Activated naive CD4-positive, alpha-beta T cell treated with anti-CD3 and anti-CD28 coated beads for 36 hours (primary cell): ENCODE measurements at regions not wholly inside any gene's neighbourhood (a gene's known extent, or its start where the extent isn't known, plus 50 kb on each side); places are given as distances from the start of the nearest gene placed in this dataset.

Experiments used
- CTCF ChIA-PET: fragments of 350-600 bp; sonication (Branson Sonifier 250); formaldehyde crosslinking; loops from one replicate; lab custom pipeline; 2021; ENCODE audit warnings: antibody characterized with exemption; lab: Charles Lee
- DNase-seq: peaks from one replicate; pipeline ENCODE4 v3.0.0-alpha.2; 2020
- H3K27ac Mint-ChIP-seq: one replicate; pipeline ENCODE4 v1.8.0; 2021; ENCODE audit warnings: mild to moderate bottlenecking, mixed read lengths
- H3K27me3 Mint-ChIP-seq: one replicate; pipeline ENCODE4 v1.8.0; 2021; ENCODE audit warnings: low read depth, mixed read lengths
- H3K36me3 Mint-ChIP-seq: one replicate; pipeline ENCODE4 v1.8.0; 2021; ENCODE audit warnings: low read depth, mixed read lengths
- H3K4me1 Mint-ChIP-seq: one replicate; pipeline ENCODE4 v1.8.0; 2021; ENCODE audit warnings: low read depth, mixed read lengths
- H3K4me3 Mint-ChIP-seq: one replicate; pipeline ENCODE4 v1.8.0; 2021; ENCODE audit warnings: mild to moderate bottlenecking, moderate library complexity, mixed read lengths
- H3K9me3 Mint-ChIP-seq: one replicate; pipeline ENCODE4 v1.8.0; 2021; ENCODE audit warnings: mixed read lengths
- intact Hi-C: fragments of 100-400 bp; cut with micrococcal nuclease; formaldehyde crosslinking; loops from one replicate; pipeline ENCODE4 v1.15.1; 2023

DNA sequence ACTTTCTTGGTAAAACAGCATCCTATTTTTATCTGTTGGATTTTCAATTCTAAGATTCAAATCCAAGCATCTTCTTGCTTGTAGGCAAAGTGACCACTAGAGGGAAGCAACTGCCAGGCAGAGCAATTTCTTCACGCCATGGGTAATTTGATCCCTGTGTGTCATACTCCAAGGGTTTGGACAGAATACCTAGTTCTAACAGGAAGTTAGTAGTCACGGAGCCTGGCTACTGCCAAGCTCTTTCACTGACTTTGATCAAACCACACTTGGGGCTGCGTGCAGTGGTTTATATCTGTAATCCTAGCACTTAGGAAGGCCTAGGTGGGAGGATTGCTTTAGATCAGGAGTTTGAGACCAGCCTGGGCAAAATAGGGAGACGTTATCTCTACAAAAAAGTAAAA lies 473.6 kb upstream of the TNC start:
- DNase-seq: peak; percentile 16
- H3K27me3 Mint-ChIP-seq: peaks cover 10% of the 10 kb centered on the region
- no peaks in the 10 kb centered on the region for H3K36me3 Mint-ChIP-seq
- intact Hi-C loops: loop anchor here (5.0 kb wide), 5 partner anchors 906 to 1271 kb away; partner anchors contain the start of gene TEX48
- H3K4me3 Mint-ChIP-seq: no peak overlapping the region
- CTCF ChIA-PET: interaction anchor here (1.6 kb wide), 1 partner anchor 12 kb away, joined by 4 read pairs; no protein-coding TSS in a partner anchor
- H3K27ac Mint-ChIP-seq: no peak overlapping the region
- H3K4me1 Mint-ChIP-seq: no peaks in the 10 kb centered on the region
- no peaks in the 10 kb centered on the region for H3K9me3 Mint-ChIP-seq

- DNase-seq: no peak
- intact Hi-C loops: loop anchor here (2.0 to 5.0 kb wide), 8 partner anchors 555 to 1269 kb away; partner anchors contain the start of gene TEX48
- CTCF ChIA-PET: interaction anchor here (0.7 to 2.0 kb wide), 15 partner anchors 10 to 1267 kb away, joined by 3 to 7 read pairs (median 3); no protein-coding TSS in a partner anchor
- H3K4me3 Mint-ChIP-seq: no peak overlapping the region
- no peaks in the 10 kb centered on the region for H3K9me3 Mint-ChIP-seq
- peaks cover 10% of the 10 kb centered on the region for H3K27me3 Mint-ChIP-seq
- no peaks in the 10 kb centered on the region for H3K4me1 Mint-ChIP-seq
- H3K27ac Mint-ChIP-seq: no peak overlapping the region
- H3K36me3 Mint-ChIP-seq: no peaks in the 10 kb centered on the region
These were observed 475.7 kb upstream of the TNC start for GRCh38 chr9:115593587-115594091.

- Mint-ChIP-seq H3K9me3 (no peaks in the 10 kb centered on the region), H3K4me1 (no peaks in the 10 kb centered on the region), H3K4me3 (no peak overlapping the region), H3K27me3 (peaks cover 10% of the 10 kb centered on the region), H3K36me3 (no peaks in the 10 kb centered on the region), H3K27ac (no peak overlapping the region)
- no peak for DNase-seq
- CTCF ChIA-PET: interaction anchor here (0.7 to 1.1 kb wide), 5 partner anchors 10 to 977 kb away, joined by 3 to 4 read pairs (median 3); no protein-coding TSS in a partner anchor
- intact Hi-C loops: loop anchor here (5.0 kb wide), 5 partner anchors 903 to 1268 kb away; partner anchors contain the start of gene TEX48
These were observed 476.6 kb upstream of the TNC start for GRCh38 chr9:115594557-115594956.

DNA sequence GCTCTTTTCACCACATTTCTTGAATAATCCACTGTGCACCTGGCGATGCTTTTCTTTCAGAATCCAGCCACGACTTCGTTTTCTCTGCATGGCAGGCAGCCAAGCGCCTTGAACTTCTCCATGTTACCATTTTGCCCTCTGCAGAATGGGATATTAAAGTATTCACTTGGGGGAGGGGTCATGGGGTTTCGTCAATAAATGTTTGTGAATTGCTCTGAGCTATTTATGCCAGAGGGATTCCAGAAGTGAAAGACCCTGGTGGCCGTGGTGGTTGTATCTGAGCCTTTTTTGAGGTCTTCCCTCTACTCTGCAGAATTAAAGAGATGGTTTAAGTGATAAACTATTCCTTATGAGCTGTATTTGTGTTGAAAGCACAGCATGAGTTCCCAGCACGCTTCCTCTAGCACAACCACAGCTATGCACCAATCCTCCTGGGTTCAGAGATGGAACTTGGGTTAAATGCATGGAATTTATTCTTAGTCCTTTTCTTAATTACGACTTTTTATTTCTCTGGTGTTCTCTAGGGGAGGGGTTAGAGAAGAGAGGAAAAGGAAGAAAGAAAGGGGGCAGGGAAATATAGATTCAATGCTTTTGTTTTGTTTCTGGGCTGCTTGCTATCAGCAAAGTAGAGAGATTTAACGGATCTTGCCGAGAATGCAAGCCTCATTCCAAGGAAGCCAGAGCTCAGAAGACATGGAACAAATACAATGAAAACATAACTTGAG lies 478.2 kb upstream of the TNC start:
- H3K4me1 Mint-ChIP-seq: no peaks in the 10 kb centered on the region
- no peaks in the 10 kb centered on the region for H3K9me3 Mint-ChIP-seq
- H3K36me3 Mint-ChIP-seq: no peaks in the 10 kb centered on the region
- H3K4me3 Mint-ChIP-seq: no peak overlapping the region
- CTCF ChIA-PET: no interaction called here
- DNase-seq: no peak
- H3K27me3 Mint-ChIP-seq: peaks cover 10% of the 10 kb centered on the region
- no peak overlapping the region for H3K27ac Mint-ChIP-seq
- intact Hi-C loops: no loop called here

- no peaks in the 10 kb centered on the region for H3K4me1 Mint-ChIP-seq
- no peak overlapping the region for H3K4me3 Mint-ChIP-seq
- no peaks in the 10 kb centered on the region for H3K9me3 Mint-ChIP-seq
- CTCF ChIA-PET: no interaction called here
- DNase-seq: no peak
- H3K27ac Mint-ChIP-seq: no peak overlapping the region
- no peaks in the 10 kb centered on the region for H3K36me3 Mint-ChIP-seq
- intact Hi-C loops: no loop called here
- peaks cover 12% of the 10 kb centered on the region for H3K27me3 Mint-ChIP-seq
These were observed 478.8 kb upstream of the TNC start for GRCh38 chr9:115596746-115597080.

GRCh38 chr9:115597330-115597895 lies 479.5 kb upstream of the TNC start:
- DNase-seq: no peak
- intact Hi-C loops: no loop called here
- H3K4me1 Mint-ChIP-seq: no peaks in the 10 kb centered on the region
- H3K27me3 Mint-ChIP-seq: peaks cover 15% of the 10 kb centered on the region
- no peaks in the 10 kb centered on the region for H3K36me3 Mint-ChIP-seq
- H3K9me3 Mint-ChIP-seq: no peaks in the 10 kb centered on the region
- H3K27ac Mint-ChIP-seq: no peak overlapping the region
- H3K4me3 Mint-ChIP-seq: no peak overlapping the region
- CTCF ChIA-PET: no interaction called here

- Mint-ChIP-seq H3K4me1 (no peaks in the 10 kb centered on the region), H3K27me3 (peaks cover 13% of the 10 kb centered on the region), H3K27ac (no peak overlapping the region), H3K9me3 (no peaks in the 10 kb centered on the region), H3K36me3 (no peaks in the 10 kb centered on the region), H3K4me3 (no peak overlapping the region)
- CTCF ChIA-PET: no interaction called here
- no peak for DNase-seq
- intact Hi-C loops: no loop called here
These were observed 480.8 kb upstream of the TNC start for GRCh38 chr9:115598751-115599150.

- Mint-ChIP-seq H3K27me3 (peaks cover 9% of the 10 kb centered on the region), H3K4me3 (no peak overlapping the region), H3K36me3 (no peaks in the 10 kb centered on the region), H3K27ac (no peak overlapping the region), H3K4me1 (no peaks in the 10 kb centered on the region), H3K9me3 (no peaks in the 10 kb centered on the region)
- no peak for DNase-seq
- CTCF ChIA-PET: no interaction called here
- intact Hi-C loops: no loop called here
These were observed 481.9 kb upstream of the TNC start for GRCh38 chr9:115599898-115600297.

- Mint-ChIP-seq H3K4me3 (no peak overlapping the region), H3K36me3 (no peaks in the 10 kb centered on the region), H3K9me3 (no peaks in the 10 kb centered on the region), H3K27ac (no peak overlapping the region), H3K27me3 (peaks cover 4% of the 10 kb centered on the region), H3K4me1 (no peaks in the 10 kb centered on the region)
- intact Hi-C loops: no loop called here
- CTCF ChIA-PET: no interaction called here
- no peak for DNase-seq
These were observed 483.5 kb upstream of the TNC start for GRCh38 chr9:115601434-115601833.

DNA sequence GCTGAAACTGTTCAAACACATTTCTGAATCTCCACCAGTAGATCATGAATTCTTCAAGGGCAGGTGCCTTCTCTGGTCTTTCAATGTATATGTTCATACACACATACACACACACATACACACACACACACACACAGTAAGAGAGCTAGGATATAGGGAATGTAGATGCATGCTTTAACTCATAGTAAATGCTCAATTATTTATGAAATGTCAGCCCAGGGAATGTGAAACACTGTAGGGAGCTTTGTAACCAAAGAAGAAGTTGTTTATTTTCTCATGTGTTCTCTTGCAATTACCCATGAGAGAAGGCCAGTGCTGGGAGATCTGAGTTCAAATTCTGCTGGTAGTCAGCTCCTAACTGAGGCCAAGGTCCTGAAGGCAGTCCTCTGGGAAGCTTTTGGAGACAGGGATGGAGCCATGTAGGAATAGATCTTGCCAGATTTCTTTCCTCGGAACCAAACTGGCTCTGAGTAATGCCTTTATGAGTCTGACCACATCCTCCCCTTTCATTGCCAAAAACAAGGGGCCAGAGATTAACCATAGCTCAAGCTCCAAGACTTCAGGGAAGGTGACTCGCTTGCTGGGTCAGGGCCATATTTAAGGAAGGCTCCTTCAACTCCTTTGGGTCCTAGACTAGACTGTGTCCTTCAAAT lies 487.0 kb upstream of the TNC start:
- Mint-ChIP-seq H3K27ac (no peak overlapping the region), H3K4me1 (no peaks in the 10 kb centered on the region), H3K27me3 (peaks cover 4% of the 10 kb centered on the region), H3K4me3 (no peak overlapping the region), H3K9me3 (no peaks in the 10 kb centered on the region), H3K36me3 (no peaks in the 10 kb centered on the region)
- no peak for DNase-seq
- CTCF ChIA-PET: interaction anchor here (1.2 kb wide), 2 partner anchors 11 kb away, joined by 3 to 4 read pairs; no protein-coding TSS in a partner anchor
- intact Hi-C loops: no loop called here

DNA sequence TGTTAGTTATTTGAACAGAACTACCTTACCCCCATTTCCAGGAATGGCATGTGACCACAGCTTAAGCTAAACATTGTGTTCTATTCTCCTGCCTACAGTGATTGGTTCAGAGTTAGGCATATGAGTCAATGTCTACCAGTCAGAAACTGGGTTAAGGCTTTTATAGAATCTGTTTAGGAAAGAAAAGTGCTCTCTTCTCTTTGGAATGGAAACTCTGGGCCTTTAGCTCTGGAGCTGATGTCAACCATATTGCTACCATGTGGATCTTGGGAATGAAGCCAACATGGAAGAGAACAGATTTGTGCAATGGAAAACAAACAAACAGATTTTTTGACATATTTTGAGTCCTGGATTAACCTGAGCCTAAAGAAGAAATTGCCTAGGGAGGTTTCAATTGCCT lies 488.9 kb upstream of the TNC start:
- Mint-ChIP-seq H3K27ac (no peak overlapping the region), H3K4me3 (no peak overlapping the region), H3K27me3 (peaks cover under 1% of the 10 kb centered on the region), H3K9me3 (no peaks in the 10 kb centered on the region), H3K36me3 (no peaks in the 10 kb centered on the region), H3K4me1 (no peaks in the 10 kb centered on the region)
- no peak for DNase-seq
- CTCF ChIA-PET: interaction anchor here (0.7 kb wide), 1 partner anchor 13 kb away, joined by 3 read pairs; no protein-coding TSS in a partner anchor
- intact Hi-C loops: no loop called here

DNA sequence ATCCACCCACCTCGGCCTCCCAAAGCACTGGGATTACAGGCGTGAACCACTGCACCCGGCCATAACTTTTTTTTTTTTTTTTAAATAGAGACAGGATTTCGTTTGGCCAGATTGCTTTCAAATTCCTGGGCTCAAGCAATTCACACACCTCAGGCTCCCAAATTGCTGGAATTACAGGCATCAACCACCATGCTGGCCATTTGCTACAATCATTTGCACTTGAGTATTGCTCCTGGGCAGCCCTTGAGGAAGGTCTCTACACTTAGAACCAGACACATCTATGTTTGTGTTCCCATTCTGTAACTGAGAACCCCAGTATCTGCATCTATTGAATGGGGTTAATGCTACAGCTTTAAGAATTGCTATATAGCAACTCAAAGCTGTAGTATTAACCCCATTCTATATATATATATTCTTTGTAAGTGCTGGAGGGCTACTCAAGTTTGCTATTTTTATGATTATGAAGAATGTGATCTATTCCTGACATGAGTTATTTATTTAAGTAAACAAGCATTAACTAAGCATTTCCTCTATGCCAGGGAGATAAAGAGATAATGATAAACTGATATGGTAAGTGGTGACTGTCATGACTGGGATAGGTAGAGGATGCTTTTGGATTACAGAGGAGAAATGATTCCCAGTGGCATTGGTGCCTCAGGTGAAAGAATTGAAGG lies 496.5 kb upstream of the TNC start:
- no peak for DNase-seq
- CTCF ChIA-PET: no interaction called here
- Mint-ChIP-seq H3K4me1 (no peaks in the 10 kb centered on the region), H3K27me3 (peaks cover 3% of the 10 kb centered on the region), H3K36me3 (no peaks in the 10 kb centered on the region), H3K4me3 (no peak overlapping the region), H3K9me3 (peaks cover 2% of the 10 kb centered on the region), H3K27ac (no peak overlapping the region)
- intact Hi-C loops: no loop called here
